Stimulated activated naive CD8-positive, alpha-beta T cell treated with anti-CD3 and anti-CD28 coated beads, Interleukin-15, amount 100 ng/mL, for 72 hours (primary cell): ENCODE measurements at regions not wholly inside any gene's neighbourhood (a gene's known extent, or its start where the extent isn't known, plus 50 kb on each side); places are given as distances from the start of the nearest gene placed in this dataset.
"Not testable (repeated sequence)": the region's sequence is repeated elsewhere in the genome, so short reads cannot be mapped to it uniquely, and the experiment has no call there.

ENCODE experiments used
- ATAC-seq: fragments of 150-1000 bp; cut with Tn5 transposase; 2 replicates; pipeline ENCODE4 v1.10.0; 2021; ENCODE audit warnings: mild to moderate bottlenecking, moderate library complexity
- DNase-seq, 2 donors: peaks; one replicate each; pipeline ENCODE4 v3.0.0; 2021 to 2022
- H3K27ac Mint-ChIP-seq, 2 donors: one replicate each; pipeline ENCODE4 v1.8.0; 2022; ENCODE audit warnings: mild to moderate bottlenecking in 2 of 2, mixed read lengths in 2 of 2, moderate library complexity in 2 of 2
- H3K27me3 Mint-ChIP-seq: one replicate; pipeline ENCODE4 v1.8.0; 2022; ENCODE audit warnings: mixed read lengths
- H3K4me1 Mint-ChIP-seq: one replicate; pipeline ENCODE4 v1.8.0; 2022; ENCODE audit warnings: mild to moderate bottlenecking, mixed read lengths
- H3K4me3 Mint-ChIP-seq, 2 donors: one replicate each; pipeline ENCODE4 v1.8.0; 2022; ENCODE audit warnings: mild to moderate bottlenecking in 2 of 2, mixed read lengths in 2 of 2, moderate library complexity in 1 of 2
- H3K9me3 Mint-ChIP-seq, 2 donors: one replicate each; pipeline ENCODE4 v1.8.0; 2022; ENCODE audit warnings: mixed read lengths in 2 of 2

DNA sequence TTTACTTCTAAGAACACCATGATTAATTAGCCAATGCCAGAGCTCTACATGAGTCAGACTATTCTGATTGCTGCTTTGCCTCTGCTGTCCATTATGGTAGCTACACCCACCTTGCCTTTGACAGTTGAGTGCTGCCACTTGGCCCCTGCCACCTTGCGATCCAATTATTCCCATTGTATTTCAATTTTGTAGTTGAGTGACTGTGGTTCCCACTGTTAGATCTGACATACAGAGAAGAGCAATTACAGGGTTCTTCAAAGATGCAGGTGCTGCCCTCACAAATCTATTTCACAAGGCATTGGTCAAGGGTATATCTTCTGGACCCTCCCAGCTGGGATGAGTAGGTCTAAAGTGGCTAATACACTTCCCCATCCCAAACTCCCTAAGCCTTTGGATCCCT lies 161.1 kb downstream of the EPM2A start:
- not testable (repeated sequence) for H3K4me1 Mint-ChIP-seq, H3K27ac Mint-ChIP-seq, DNase-seq, ATAC-seq, H3K4me3 Mint-ChIP-seq, H3K27me3 Mint-ChIP-seq
- peaks cover 22 to 35% of the 10 kb centered on the region in 2 donors for H3K9me3 Mint-ChIP-seq
